Keratinocyte (primary cell): ENCODE measurements at regions not wholly inside any gene's neighbourhood (a gene's known extent, or its start where the extent isn't known, plus 50 kb on each side); places are given as distances from the start of the nearest gene placed in this dataset.

Experiments
- DNase-seq: peaks from one replicate; pipeline ENCODE4 v3.0.0-alpha.2; 2011; ENCODE audit warnings: low read depth, missing footprints, low spot score
- FAIRE-seq: peaks from 2 replicates; lab custom pipeline; 2011; peaks lifted over from hg19 to GRCh38; lab: Jason Lieb, UNC
- H2AFZ ChIP-seq: 2 replicates; pipeline ENCODE4 v1.6.0; 2012; ENCODE audit warnings: low read length, control low read depth, inconsistent platforms; ENCODE audit not compliant: control insufficient read depth
- H3K27ac ChIP-seq: 2 replicates; pipeline ENCODE4 v1.5.1; 2011; ENCODE audit warnings: low read length; ENCODE audit not compliant: control insufficient read depth, insufficient read depth
- H3K27me3 ChIP-seq: 3 replicates; pipeline ENCODE4 v1.6.0; 2011; ENCODE audit warnings: low read length; ENCODE audit not compliant: control insufficient read depth, insufficient read depth; ENCODE audit errors: extremely low read depth
- H3K36me3 ChIP-seq, 2 experiments: 2 replicates in 1 of 2; 3 replicates in 1 of 2; pipeline ENCODE4 v1.5.1; 2011; ENCODE audit warnings: low read length in 2 of 2, mild to moderate bottlenecking in 1 of 2; ENCODE audit not compliant: control insufficient read depth in 2 of 2, insufficient read depth in 2 of 2; ENCODE audit errors: extremely low read depth in 1 of 2
- H3K4me1 ChIP-seq: 3 replicates; pipeline ENCODE4 v1.5.1; 2011; ENCODE audit warnings: low read length; ENCODE audit not compliant: control insufficient read depth, insufficient read depth; ENCODE audit errors: extremely low read depth
- H3K4me2 ChIP-seq: 3 replicates; pipeline ENCODE4 v1.6.0; 2011; ENCODE audit warnings: low read depth, low read length; ENCODE audit not compliant: control insufficient read depth, insufficient read depth; ENCODE audit errors: extremely low read depth
- H3K4me3 ChIP-seq, 3 experiments: fragments of 200-600 bp in 1 of 3; sonication (generic) in 1 of 3; 2 replicates in 2 of 3; 3 replicates in 1 of 3; pipeline ENCODE4 v1.5.1; 2011 to 2016; ENCODE audit warnings: low read length in 3 of 3, mild to moderate bottlenecking in 3 of 3, control low read depth in 2 of 3, inconsistent platforms in 1 of 3, low read depth in 1 of 3, mixed read lengths in 1 of 3, mixed run types in 1 of 3, moderate library complexity in 1 of 3; ENCODE audit not compliant: control insufficient read depth in 2 of 3, insufficient read depth in 2 of 3; ENCODE audit errors: extremely low read depth in 1 of 3
- H3K79me2 ChIP-seq: 2 replicates; pipeline ENCODE4 v1.6.0; 2012; ENCODE audit warnings: low read length; ENCODE audit not compliant: control insufficient read depth, insufficient read depth
- H3K9ac ChIP-seq: 3 replicates; pipeline ENCODE4 v1.6.0; 2011; ENCODE audit warnings: low read length; ENCODE audit not compliant: control insufficient read depth, insufficient read depth; ENCODE audit errors: extremely low read depth
- H3K9me1 ChIP-seq: 3 replicates; pipeline ENCODE4 v1.6.0; 2011; ENCODE audit warnings: low read length; ENCODE audit not compliant: control insufficient read depth, insufficient read depth; ENCODE audit errors: extremely low read depth
- H3K9me3 ChIP-seq: 2 replicates; pipeline ENCODE4 v1.5.1; 2012; ENCODE audit warnings: low read depth, low read length; ENCODE audit not compliant: control insufficient read depth
- H4K20me1 ChIP-seq: 3 replicates; pipeline ENCODE4 v1.6.0; 2011; ENCODE audit warnings: low read length; ENCODE audit not compliant: control insufficient read depth, insufficient read depth; ENCODE audit errors: extremely low read depth
- EZH2 ChIP-seq: IDR thresholded peaks from one replicate; pipeline ENCODE4 v1.6.1; 2012; ENCODE audit warnings: inconsistent platforms, mild to moderate bottlenecking, low read length, moderate library complexity
- dilution Hi-C: fragments of 300-500 bp; cut with MboI; formaldehyde crosslinking; loops from one replicate; pipeline ENCODE4 v1.7.0; 2020; ENCODE audit warnings: low sequenced_read_pairs; ENCODE audit not compliant: extremely low pct_ligation_motif_present
- TF ChIP-seq, protein P1 (sequence below), 3 experiments: IDR thresholded peaks in 1 of 3; conservative IDR thresholded peaks in 1 of 3; optimal IDR thresholded peaks in 1 of 3; 2 replicates in 2 of 3; 3 replicates in 1 of 3; pipeline versions ENCODE3 to v1.5.1; 2011; ENCODE audit warnings: low read length in 3 of 3, mild to moderate bottlenecking in 3 of 3, moderate library complexity in 2 of 3, control low read depth in 1 of 3, inconsistent platforms in 1 of 3; ENCODE audit not compliant: insufficient read depth in 2 of 3; ENCODE audit errors: extremely low read depth in 1 of 3

GRCh38 chr7:16211402-16211925 lies 209.9 kb downstream of the CRPPA start:
- H3K9me1 ChIP-seq, result no peaks in the 10 kb centered on the region
- H3K9ac ChIP-seq, result no peak overlapping the region
- H3K4me1 ChIP-seq, result no peaks in the 10 kb centered on the region
- DNase-seq (no peak), FAIRE-seq (no peak)
- H2AFZ ChIP-seq, result no peak overlapping the region
- H3K9me3 ChIP-seq, result no peaks in the 10 kb centered on the region
- H3K4me3 ChIP-seq, result no peak overlapping the region
- dilution Hi-C loops, result no loop called here
- no peaks in the 10 kb centered on the region for H3K36me3 ChIP-seq
- TF ChIP-seq, protein P1, sequence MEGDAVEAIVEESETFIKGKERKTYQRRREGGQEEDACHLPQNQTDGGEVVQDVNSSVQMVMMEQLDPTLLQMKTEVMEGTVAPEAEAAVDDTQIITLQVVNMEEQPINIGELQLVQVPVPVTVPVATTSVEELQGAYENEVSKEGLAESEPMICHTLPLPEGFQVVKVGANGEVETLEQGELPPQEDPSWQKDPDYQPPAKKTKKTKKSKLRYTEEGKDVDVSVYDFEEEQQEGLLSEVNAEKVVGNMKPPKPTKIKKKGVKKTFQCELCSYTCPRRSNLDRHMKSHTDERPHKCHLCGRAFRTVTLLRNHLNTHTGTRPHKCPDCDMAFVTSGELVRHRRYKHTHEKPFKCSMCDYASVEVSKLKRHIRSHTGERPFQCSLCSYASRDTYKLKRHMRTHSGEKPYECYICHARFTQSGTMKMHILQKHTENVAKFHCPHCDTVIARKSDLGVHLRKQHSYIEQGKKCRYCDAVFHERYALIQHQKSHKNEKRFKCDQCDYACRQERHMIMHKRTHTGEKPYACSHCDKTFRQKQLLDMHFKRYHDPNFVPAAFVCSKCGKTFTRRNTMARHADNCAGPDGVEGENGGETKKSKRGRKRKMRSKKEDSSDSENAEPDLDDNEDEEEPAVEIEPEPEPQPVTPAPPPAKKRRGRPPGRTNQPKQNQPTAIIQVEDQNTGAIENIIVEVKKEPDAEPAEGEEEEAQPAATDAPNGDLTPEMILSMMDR (optimal IDR thresholded peaks at IDR 0.05 in 1 of 3, IDR thresholded peaks at IDR 0.05 in 1 of 3, conservative IDR thresholded peaks at IDR 0.05 in 1 of 3; ENCODE audit: extremely low read depth in 1 of 3, insufficient read depth in 2 of 3, low read length in 3 of 3), result no peak
- no peak for TF ChIP-seq EZH2
- H3K27me3 ChIP-seq, result no peaks in the 10 kb centered on the region
- H3K27ac ChIP-seq, result no peak overlapping the region
- no peaks in the 10 kb centered on the region for H4K20me1 ChIP-seq
- H3K4me2 ChIP-seq, result no peak overlapping the region
- H3K79me2 ChIP-seq, result no peaks in the 10 kb centered on the region

GRCh38 chr7:16210171-16210570 lies 211.2 kb downstream of the CRPPA start:
- TF ChIP-seq EZH2, result no peak
- TF ChIP-seq, protein P1 (optimal IDR thresholded peaks at IDR 0.05 in 1 of 3, IDR thresholded peaks at IDR 0.05 in 1 of 3, conservative IDR thresholded peaks at IDR 0.05 in 1 of 3; ENCODE audit: extremely low read depth in 1 of 3, insufficient read depth in 2 of 3, low read length in 3 of 3), result no peak
- Histone ChIP-seq H3K27ac (no peak overlapping the region), H3K9ac (no peak overlapping the region), H3K9me3 (no peaks in the 10 kb centered on the region), H2AFZ (no peak overlapping the region), H3K27me3 (no peaks in the 10 kb centered on the region), H3K79me2 (no peaks in the 10 kb centered on the region), H3K9me1 (no peaks in the 10 kb centered on the region), H3K4me2 (no peak overlapping the region), H4K20me1 (no peaks in the 10 kb centered on the region), H3K4me3 (no peak overlapping the region), H3K4me1 (no peaks in the 10 kb centered on the region), H3K36me3 (no peaks in the 10 kb centered on the region)
- DNase-seq (no peak), FAIRE-seq (no peak)
- dilution Hi-C loops, result no loop called here
